NCI-H1092 (cell line): ENCODE measurements at regions not wholly inside any gene's neighbourhood (a gene's known extent, or its start where the extent isn't known, plus 50 kb on each side); places are given as distances from the start of the nearest gene placed in this dataset.

Experiments used
- DNase-seq: peaks from one replicate; lab custom pipeline; 2025; lab: John Stamatoyannopoulos, UW

- no peak for DNase-seq
Measured at GRCh38 chr7:34275624-34276023, 370.3 kb downstream of the BMPER start.

DNA sequence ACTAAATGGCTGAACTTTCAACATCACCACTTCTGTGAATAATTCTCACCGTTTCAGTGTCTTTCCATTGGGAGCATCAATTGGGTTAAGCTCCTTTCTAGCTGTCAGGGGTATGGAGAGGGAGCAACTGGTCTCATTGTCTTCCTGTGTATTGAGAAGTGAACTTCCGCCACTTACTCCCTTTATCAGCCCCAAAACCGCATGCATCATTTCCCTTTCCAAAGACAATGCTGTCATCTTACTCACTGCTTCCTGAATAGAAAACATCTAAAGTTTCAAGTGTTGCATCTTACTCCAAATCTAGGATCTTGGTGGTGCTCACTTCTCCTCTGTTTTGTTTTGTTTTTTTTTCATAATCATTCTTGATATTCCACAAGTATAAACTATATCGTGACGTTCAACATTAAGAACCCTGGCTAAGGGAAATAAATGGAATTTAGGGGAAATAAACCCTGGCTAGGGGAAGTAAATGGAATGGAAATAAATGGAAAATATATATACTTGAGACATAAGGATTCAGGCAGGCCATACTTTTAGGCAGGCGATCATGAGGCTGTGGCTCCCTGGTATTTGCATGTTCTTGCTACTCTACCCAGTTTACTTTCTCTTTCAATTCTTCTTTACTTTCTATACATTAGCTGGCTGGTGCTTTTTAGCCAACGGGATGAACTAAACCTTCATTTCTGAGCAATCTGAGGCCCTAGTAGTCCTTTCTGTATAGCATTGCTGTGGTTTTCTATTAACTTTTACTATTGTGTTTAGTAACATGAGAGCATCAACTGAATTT, 371.9 kb downstream of the BMPER start:
- no peak for DNase-seq

GRCh38 chr7:34277803-34278199, 372.5 kb downstream of the BMPER start:
- no peak for DNase-seq

DNA sequence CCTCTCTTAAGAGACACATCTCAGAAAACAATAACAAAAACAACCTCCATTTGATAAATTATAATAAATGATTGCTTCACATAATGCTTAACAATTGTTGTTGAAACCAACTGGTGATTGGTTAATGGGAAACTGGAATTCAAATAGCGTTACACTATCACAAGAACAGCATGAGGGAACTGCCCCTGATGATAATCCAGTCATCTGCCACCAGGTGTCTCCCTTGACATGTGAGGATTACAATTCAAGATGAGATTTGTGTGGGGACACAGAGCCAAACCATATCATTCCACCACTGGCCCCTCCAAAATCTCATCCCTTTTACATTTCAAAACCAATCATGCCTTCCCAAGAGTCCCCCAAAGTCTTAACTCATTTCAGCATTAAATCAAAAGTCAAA, 375.9 kb downstream of the BMPER start:
- DNase-seq: no peak

- DNase-seq: no peak
Measured at GRCh38 chr7:34282271-34282670, 375.7 kb upstream of the NPSR1 start.

DNA sequence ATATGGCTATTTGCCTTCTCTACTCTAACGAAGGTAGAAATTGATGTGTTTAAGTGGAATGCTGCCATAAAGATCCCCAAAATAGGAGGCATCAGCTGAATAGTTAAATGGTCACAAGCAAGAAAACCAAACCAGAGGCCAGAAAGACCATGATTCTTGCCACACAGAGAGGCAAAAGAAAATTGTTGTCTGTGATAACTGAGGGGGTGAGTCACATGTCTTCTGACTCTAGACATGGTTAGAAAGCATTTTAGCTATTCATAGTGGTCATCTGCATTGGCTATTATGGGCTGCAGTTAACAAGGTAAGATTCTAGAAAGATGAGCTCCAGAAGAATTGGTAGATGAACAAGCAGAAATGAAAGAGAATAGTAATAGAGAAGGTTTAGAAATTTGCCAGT, 361.4 kb upstream of the NPSR1 start:
- no peak for DNase-seq

DNA sequence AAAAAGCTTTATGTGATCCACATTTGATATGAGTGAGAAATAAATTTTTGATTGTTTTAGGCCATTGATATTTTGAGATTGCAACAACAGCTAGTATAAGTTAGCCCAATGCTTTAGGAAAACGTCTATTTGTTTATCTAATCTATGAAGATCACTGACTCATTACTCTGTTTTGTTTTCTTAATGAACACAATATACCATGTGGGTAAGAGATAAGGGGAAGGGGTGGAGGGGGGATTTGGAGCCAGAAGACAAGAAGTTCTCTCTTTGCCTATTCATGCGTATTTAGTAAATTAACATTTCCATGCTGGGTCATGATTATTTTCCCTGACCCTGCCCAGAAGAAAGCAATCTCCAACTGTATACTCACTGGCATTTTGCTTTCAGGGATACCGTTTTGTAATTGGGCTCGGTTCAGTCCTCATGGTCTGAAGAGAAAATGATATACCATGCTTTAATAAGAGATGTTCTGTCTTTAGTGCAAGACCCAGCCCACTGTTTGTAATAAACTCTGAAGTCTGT, 359.5 kb upstream of the NPSR1 start:
- DNase-seq: no peak

- no peak for DNase-seq
Measured at GRCh38 chr7:34299066-34299465, 359.0 kb upstream of the NPSR1 start.

- DNase-seq: no peak
Measured at GRCh38 chr7:34307540-34307939, 350.5 kb upstream of the NPSR1 start.

GRCh38 chr7:34308595-34308994, 349.4 kb upstream of the NPSR1 start:
- DNase-seq: no peak

- DNase-seq: no peak
Measured at GRCh38 chr7:34309116-34309515, 348.9 kb upstream of the NPSR1 start.

GRCh38 chr7:34309584-34309983, 348.4 kb upstream of the NPSR1 start:
- no peak for DNase-seq

DNA sequence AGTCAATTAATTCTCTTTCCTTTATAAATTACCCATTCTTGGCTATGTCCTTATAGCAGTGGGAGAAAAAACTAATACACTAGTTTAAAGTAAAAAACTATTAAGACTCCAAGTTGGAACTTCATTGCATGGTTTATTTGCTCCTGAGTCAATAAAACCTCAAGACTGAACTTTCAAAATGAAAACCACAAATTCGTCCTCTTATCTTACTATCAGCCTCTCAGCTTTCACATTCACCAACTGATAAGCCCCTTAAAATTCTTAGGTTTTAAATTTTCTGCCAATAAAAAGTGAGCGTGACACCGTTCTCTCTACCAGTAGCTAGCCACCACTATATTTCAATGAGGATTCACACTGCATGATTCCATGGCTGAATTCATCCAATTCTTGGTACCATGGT, 346.4 kb upstream of the NPSR1 start:
- DNase-seq: no peak

- no peak for DNase-seq
Measured at GRCh38 chr7:34312624-34313023, 345.4 kb upstream of the NPSR1 start.

DNA sequence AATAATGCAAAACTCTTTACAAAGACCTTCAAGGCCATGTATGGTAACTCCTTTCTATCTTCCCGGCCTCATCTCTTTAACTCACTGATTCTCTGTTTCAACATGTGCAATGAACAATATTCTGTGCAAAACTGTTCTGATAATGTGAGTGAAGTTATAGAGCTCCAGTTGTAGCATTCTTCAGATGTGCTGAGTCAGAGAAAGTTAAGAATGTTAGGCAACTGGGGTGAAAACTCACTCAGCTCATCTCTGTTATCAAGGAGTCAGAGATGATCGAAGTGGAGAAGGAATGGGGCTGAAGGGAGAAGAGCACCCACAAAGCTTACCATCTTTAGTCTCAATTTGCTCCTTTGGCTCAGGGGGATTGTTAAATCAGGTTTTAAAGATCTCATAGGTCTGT, 344.7 kb upstream of the NPSR1 start:
- DNase-seq: no peak

- no peak for DNase-seq
Measured at GRCh38 chr7:34315032-34315431, 343.0 kb upstream of the NPSR1 start.

DNA sequence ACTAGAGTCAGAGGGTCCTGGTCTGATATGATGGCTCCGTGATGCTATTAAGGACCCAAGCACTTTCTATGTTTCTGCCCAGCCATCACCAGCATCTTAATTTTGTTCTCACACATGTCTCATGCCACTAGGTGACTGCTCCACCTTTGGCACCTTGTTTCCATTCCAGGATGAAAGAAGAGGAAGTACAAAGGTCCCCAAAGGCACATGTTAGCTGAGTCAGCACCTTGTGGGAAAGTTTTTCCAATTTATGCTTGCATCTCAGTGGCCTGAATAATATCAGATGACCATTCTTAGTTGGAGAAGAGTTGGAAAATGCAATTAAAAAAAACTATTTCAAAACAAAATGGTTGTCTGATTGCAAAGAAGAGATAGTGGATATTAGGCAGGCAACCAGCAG, 341.0 kb upstream of the NPSR1 start:
- no peak for DNase-seq

DNA sequence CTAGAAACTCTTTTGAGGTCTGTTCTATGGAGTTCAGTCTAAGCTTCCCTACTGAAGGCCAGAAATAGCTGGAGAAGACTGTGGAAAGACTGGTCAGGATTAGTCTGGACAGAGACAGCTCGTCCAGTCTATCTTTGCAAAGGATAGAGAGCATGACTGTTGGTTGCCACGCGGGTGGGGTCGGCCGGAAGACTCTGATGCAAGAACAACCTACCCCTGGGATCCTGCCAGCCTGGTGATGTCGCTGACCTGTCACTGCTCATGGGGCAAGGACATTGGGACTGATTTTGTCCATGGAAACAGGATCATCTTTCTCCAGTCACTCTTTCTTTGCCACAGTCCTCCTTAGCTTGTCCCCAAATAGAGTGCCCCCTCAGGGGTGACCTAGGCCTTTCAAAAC, 337.6 kb upstream of the NPSR1 start:
- DNase-seq: no peak

GRCh38 chr7:34320926-34321661, 336.9 kb upstream of the NPSR1 start:
- DNase-seq: peak; percentile 57

DNA sequence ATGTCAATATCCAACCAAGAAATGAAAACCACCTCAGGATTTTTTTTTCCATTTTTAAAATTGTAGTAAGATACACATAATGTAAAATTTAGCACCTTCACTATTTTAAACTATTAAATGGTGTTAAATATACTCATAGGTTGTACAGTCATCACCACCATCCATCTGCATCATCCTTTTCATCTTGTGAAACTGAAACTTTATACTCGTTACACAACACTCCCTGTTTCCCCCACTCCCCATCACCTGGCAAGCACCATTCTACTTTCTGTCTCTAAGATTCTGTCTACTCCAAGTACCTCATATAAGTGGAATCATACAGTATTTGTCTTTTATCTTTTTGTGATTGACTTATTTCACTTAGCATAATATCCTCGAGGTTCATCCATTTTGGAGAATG, 335.2 kb upstream of the NPSR1 start:
- DNase-seq: no peak

- DNase-seq: no peak
Measured at GRCh38 chr7:34327681-34328080, 330.3 kb upstream of the NPSR1 start.

GRCh38 chr7:34330308-34330707, 327.7 kb upstream of the NPSR1 start:
- no peak for DNase-seq

- no peak for DNase-seq
Measured at GRCh38 chr7:34331102-34331501, 326.9 kb upstream of the NPSR1 start.
